GM23338 (cell line): ENCODE measurements at regions not wholly inside any gene's neighbourhood (a gene's known extent, or its start where the extent isn't known, plus 50 kb on each side); places are given as distances from the start of the nearest gene placed in this dataset.
A peak's percentile ranks its signal among the peaks of the same experiment; 100 is the strongest.

Source experiments
- ATAC-seq: fragments of 200-7000 bp; cut with Tn5 transposase; 3 replicates; pipeline ENCODE4 v1.9.1; 2020
- DNase-seq: peaks from one replicate; pipeline ENCODE4 v3.0.0-alpha.2; 2015; ENCODE audit warnings: low spot score
- H2AFZ ChIP-seq: fragments of 200-600 bp; sonication (generic); 2 replicates; pipeline ENCODE4 v1.8.0; 2016; ENCODE audit warnings: antibody characterized with exemption, mild to moderate bottlenecking, moderate library complexity
- H3F3A ChIP-seq: fragments of 200-600 bp; sonication (generic); replicated peaks from 2 replicates; pipeline ENCODE4 v1.8.0; 2017; ENCODE audit warnings: antibody characterized with exemption, mixed run types, low read depth
- H3K27ac ChIP-seq: fragments of 200-600 bp; sonication (generic); 2 replicates; pipeline ENCODE4 v1.6.1; 2016; ENCODE audit warnings: low read depth
- H3K27me3 ChIP-seq: fragments of 200-600 bp; sonication (generic); 2 replicates; pipeline ENCODE4 v1.8.0; 2016; ENCODE audit warnings: mild to moderate bottlenecking, mixed run types, moderate library complexity; ENCODE audit not compliant: insufficient read depth
- H3K36me3 ChIP-seq: fragments of 200-600 bp; sonication (generic); 2 replicates; pipeline ENCODE4 v1.8.0; 2016; ENCODE audit warnings: mild to moderate bottlenecking; ENCODE audit not compliant: insufficient read depth
- H3K4me1 ChIP-seq: fragments of 200-600 bp; sonication (generic); 2 replicates; pipeline ENCODE4 v1.8.0; 2016; ENCODE audit warnings: mild to moderate bottlenecking, moderate library complexity; ENCODE audit not compliant: insufficient read depth
- H3K4me2 ChIP-seq: fragments of 200-600 bp; sonication (generic); 2 replicates; pipeline ENCODE4 v1.7.1; 2017; ENCODE audit warnings: mixed run types
- H3K4me3 ChIP-seq: fragments of 200-600 bp; sonication (generic); 2 replicates; pipeline ENCODE4 v1.6.1; 2016; ENCODE audit warnings: mixed run types
- H3K79me2 ChIP-seq: fragments of 200-600 bp; sonication (generic); replicated peaks from 2 replicates; pipeline ENCODE4 v1.8.0; 2017; ENCODE audit warnings: mild to moderate bottlenecking; ENCODE audit not compliant: insufficient read depth
- H3K9me2 ChIP-seq: fragments of 200-600 bp; sonication (generic); 2 replicates; pipeline ENCODE4 v1.8.0; 2017; ENCODE audit not compliant: insufficient read depth
- H4K20me1 ChIP-seq: fragments of 200-600 bp; sonication (generic); replicated peaks from 2 replicates; pipeline ENCODE4 v1.8.0; 2017; ENCODE audit warnings: mild to moderate bottlenecking; ENCODE audit not compliant: insufficient read depth
- H3K27ac Mint-ChIP-seq: 2 replicates; pipeline ENCODE4 v1.8.0; 2020; ENCODE audit warnings: inconsistent platforms, mild to moderate bottlenecking, moderate library complexity, mixed read lengths
- H3K27me3 Mint-ChIP-seq: 3 replicates; pipeline ENCODE4 v1.8.0; 2022; ENCODE audit warnings: low read depth, mild to moderate bottlenecking, moderate library complexity, mixed read lengths, inconsistent platforms; ENCODE audit not compliant: insufficient read depth, poor library complexity
- H3K36me3 Mint-ChIP-seq: 3 replicates; pipeline ENCODE4 v1.8.0; 2021; ENCODE audit warnings: low read depth, mild to moderate bottlenecking, inconsistent platforms, moderate library complexity, mixed read lengths
- H3K4me1 Mint-ChIP-seq: 3 replicates; pipeline ENCODE4 v1.8.0; 2020; ENCODE audit warnings: mild to moderate bottlenecking, inconsistent platforms, mixed read lengths
- H3K4me3 Mint-ChIP-seq: 3 replicates; pipeline ENCODE4 v1.8.0; 2021; ENCODE audit warnings: moderate library complexity, mild to moderate bottlenecking, inconsistent platforms, mixed read lengths
- H3K9me3 Mint-ChIP-seq: 3 replicates; pipeline ENCODE4 v1.8.0; 2020; ENCODE audit warnings: moderate library complexity, mild to moderate bottlenecking, inconsistent platforms, mixed read lengths
- ETS1 ChIP-seq: IDR thresholded peaks from 2 replicates; pipeline ENCODE4 v1.6.1; 2016; ENCODE audit warnings: antibody characterized with exemption
- EZH2phosphoT487 ChIP-seq: fragments of 200-600 bp; sonication (generic); IDR thresholded peaks from one replicate; pipeline ENCODE4 v1.8.1; 2018; ENCODE audit warnings: antibody characterized with exemption; ENCODE audit not compliant: unreplicated experiment
- JUNB ChIP-seq: IDR thresholded peaks from one replicate; pipeline ENCODE4 v1.6.1; 2016; ENCODE audit warnings: antibody characterized with exemption; ENCODE audit not compliant: unreplicated experiment
- STAT1 ChIP-seq: IDR thresholded peaks from one replicate; pipeline ENCODE4 v1.6.1; 2016; ENCODE audit warnings: antibody characterized with exemption; ENCODE audit not compliant: unreplicated experiment
- ZNF462 ChIP-seq: fragments of 250-450 bp; sonication (Bioruptor Pico); IDR thresholded peaks from 2 replicates; pipeline ENCODE4 v1.5.0; 2020; ENCODE audit warnings: mild to moderate bottlenecking, moderate library complexity

DNA sequence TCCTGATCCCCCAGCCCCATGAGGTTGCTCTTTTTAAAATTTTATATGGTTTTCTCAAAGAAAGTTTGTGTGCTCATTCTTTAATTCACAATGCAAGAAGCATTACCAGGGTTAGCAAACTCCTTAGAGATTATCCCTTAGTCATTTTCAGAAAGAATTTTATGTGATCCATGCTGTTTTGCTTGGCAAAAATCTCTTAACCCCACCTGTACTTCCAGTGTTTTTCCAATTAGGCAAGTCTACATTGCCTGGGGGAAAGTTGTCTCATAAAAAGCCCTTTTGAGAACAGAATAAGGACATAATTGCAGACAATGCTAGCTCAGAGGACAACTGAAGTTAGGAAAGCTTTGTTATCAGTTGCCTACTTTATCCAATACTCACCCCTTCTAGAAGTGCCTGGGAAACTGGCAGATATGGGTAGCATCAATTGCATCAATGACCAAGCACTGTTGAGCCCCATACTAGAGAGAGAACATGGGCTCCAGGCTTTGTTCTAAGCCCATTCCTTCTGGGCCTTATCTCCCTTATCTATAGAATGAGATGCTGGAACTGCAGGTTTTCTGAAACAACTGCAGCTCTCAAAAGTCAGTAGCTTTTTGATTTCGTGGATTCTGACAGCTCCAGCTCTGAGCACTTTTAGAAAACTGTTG, 265.9 kb upstream of the SPHKAP start:
- Histone ChIP-seq H3K9me2 (peaks cover 6% of the 10 kb centered on the region; the same call in 1 of the 2 replicates), H3F3A (no peaks in the 10 kb centered on the region), H4K20me1 (no peaks in the 10 kb centered on the region), H3K27ac (no peak overlapping the region), H3K4me1 (no peaks in the 10 kb centered on the region), H3K4me2 (no peak overlapping the region), H3K79me2 (no peaks in the 10 kb centered on the region), H3K27me3 (no peaks in the 10 kb centered on the region), H2AFZ (peak overlapping the region; percentile 15; the same call in 1 of the 2 replicates), H3K36me3 (no peaks in the 10 kb centered on the region), H3K4me3 (no peak overlapping the region)
- no peak for ATAC-seq
- no peak for DNase-seq
- no peaks in the 10 kb centered on the region for H3K27me3 Mint-ChIP-seq
- TF ChIP-seq ZNF462 (CRISPR knock-in tag) (no peak), EZH2phosphoT487 (no peak), JUNB (no peak), ETS1 (no peak)
- H3K27ac Mint-ChIP-seq = peak overlapping the region; percentile 15; the same call in 1 of the 2 replicates
- H3K36me3 Mint-ChIP-seq = no peaks in the 10 kb centered on the region
- H3K4me1 Mint-ChIP-seq = peaks cover 6% of the 10 kb centered on the region; the same call in 1 of the 3 replicates
- no peaks in the 10 kb centered on the region for H3K9me3 Mint-ChIP-seq
- H3K4me3 Mint-ChIP-seq = no peak overlapping the region

- Histone ChIP-seq H3K79me2 (no peaks in the 10 kb centered on the region), H4K20me1 (no peaks in the 10 kb centered on the region), H3K27ac (no peak overlapping the region), H3K4me1 (no peaks in the 10 kb centered on the region), H3K36me3 (no peaks in the 10 kb centered on the region), H3K9me2 (peaks cover 6% of the 10 kb centered on the region; the same call in 1 of the 2 replicates), H3F3A (no peaks in the 10 kb centered on the region), H2AFZ (no peak overlapping the region), H3K4me2 (no peak overlapping the region), H3K4me3 (no peak overlapping the region), H3K27me3 (no peaks in the 10 kb centered on the region)
- no peak overlapping the region for H3K27ac Mint-ChIP-seq
- no peak for ATAC-seq
- H3K4me1 Mint-ChIP-seq = peaks cover 6% of the 10 kb centered on the region; the same call in 1 of the 3 replicates
- H3K4me3 Mint-ChIP-seq = no peak overlapping the region
- H3K27me3 Mint-ChIP-seq = no peaks in the 10 kb centered on the region
- TF ChIP-seq STAT1 (no peak), JUNB (no peak)
- peak; percentile 4 for DNase-seq
- H3K36me3 Mint-ChIP-seq = no peaks in the 10 kb centered on the region
- H3K9me3 Mint-ChIP-seq = no peaks in the 10 kb centered on the region
These were observed 265.2 kb upstream of the SPHKAP start for GRCh38 chr2:228446734-228447133.
